MM.1S (cell line): ENCODE measurements at regions not wholly inside any gene's neighbourhood (a gene's known extent, or its start where the extent isn't known, plus 50 kb on each side); places are given as distances from the start of the nearest gene placed in this dataset.

Experiments
- DNase-seq: peaks from one replicate; pipeline ENCODE4 v3.0.0-alpha.2; 2015
- H2AFZ ChIP-seq: fragments of 300-600 bp; sonication (generic); 2 replicates; pipeline ENCODE4 v1.6.0; 2016; ENCODE audit warnings: antibody characterized with exemption, low read length
- H3F3A ChIP-seq: fragments of 300-600 bp; sonication (generic); 2 replicates; pipeline ENCODE4 v1.6.1; 2016; ENCODE audit warnings: mild to moderate bottlenecking, antibody characterized with exemption, low read length, moderate library complexity, mixed read lengths; ENCODE audit not compliant: insufficient read depth
- H3K27ac ChIP-seq: fragments of 300-600 bp; sonication (generic); 2 replicates; pipeline ENCODE4 v1.5.1; 2016; ENCODE audit warnings: mild to moderate bottlenecking, low read length
- H3K27me3 ChIP-seq: fragments of 300-600 bp; sonication (generic); replicated peaks from 2 replicates; pipeline ENCODE4 v1.6.0; 2016; ENCODE audit warnings: low read length; ENCODE audit not compliant: insufficient read depth
- H3K36me3 ChIP-seq: fragments of 300-600 bp; sonication (generic); replicated peaks from 2 replicates; pipeline ENCODE4 v1.6.1; 2016; ENCODE audit warnings: mild to moderate bottlenecking, low read length, mixed read lengths; ENCODE audit not compliant: insufficient read depth
- H3K4me1 ChIP-seq: fragments of 300-600 bp; sonication (generic); 2 replicates; pipeline ENCODE4 v1.6.1; 2016; ENCODE audit warnings: low read length, mixed read lengths
- H3K4me2 ChIP-seq: fragments of 300-600 bp; sonication (generic); 2 replicates; pipeline ENCODE4 v1.6.0; 2016; ENCODE audit warnings: low read depth, low read length
- H3K4me3 ChIP-seq: fragments of 300-600 bp; sonication (generic); 2 replicates; pipeline ENCODE4 v1.5.1; 2016; ENCODE audit warnings: low read length, mixed read lengths
- H3K79me2 ChIP-seq: fragments of 300-600 bp; sonication (generic); 2 replicates; pipeline ENCODE4 v1.6.1; 2016; ENCODE audit warnings: mixed run types, low read length, mixed read lengths
- H3K9ac ChIP-seq: fragments of 300-600 bp; sonication (generic); 2 replicates; pipeline ENCODE4 v1.6.1; 2016; ENCODE audit warnings: low read length, mixed read lengths
- H3K9me2 ChIP-seq: fragments of 300-600 bp; sonication (generic); replicated peaks from 2 replicates; pipeline ENCODE4 v1.6.1; 2016; ENCODE audit warnings: mild to moderate bottlenecking, low read length, mixed read lengths; ENCODE audit not compliant: insufficient read depth
- H3K9me3 ChIP-seq: fragments of 300-600 bp; sonication (generic); replicated peaks from 2 replicates; pipeline ENCODE4 v1.6.1; 2016; ENCODE audit warnings: mild to moderate bottlenecking, low read length, mixed read lengths; ENCODE audit not compliant: insufficient read depth
- H4K20me1 ChIP-seq: fragments of 300-600 bp; sonication (generic); 2 replicates; pipeline ENCODE4 v1.6.1; 2016; ENCODE audit warnings: mild to moderate bottlenecking, low read length, moderate library complexity, mixed read lengths; ENCODE audit not compliant: insufficient read depth
- EZH2 ChIP-seq: fragments of 300-600 bp; sonication (generic); optimal IDR thresholded peaks from 2 replicates; pipeline ENCODE3; 2017; ENCODE audit warnings: low read depth, mild to moderate bottlenecking, antibody characterized with exemption, low read length, mixed read lengths
- EZH2phosphoT487 ChIP-seq: fragments of 300-600 bp; sonication (generic); IDR thresholded peaks from 2 replicates; pipeline ENCODE4 v1.6.1; 2018; ENCODE audit warnings: antibody characterized with exemption, low read length
- TF ChIP-seq, protein P1 (sequence below): fragments of 300-600 bp; sonication (generic); IDR thresholded peaks from 2 replicates; pipeline ENCODE4 v1.5.1; 2016; ENCODE audit warnings: antibody characterized with exemption, low read length, mixed read lengths

DNA sequence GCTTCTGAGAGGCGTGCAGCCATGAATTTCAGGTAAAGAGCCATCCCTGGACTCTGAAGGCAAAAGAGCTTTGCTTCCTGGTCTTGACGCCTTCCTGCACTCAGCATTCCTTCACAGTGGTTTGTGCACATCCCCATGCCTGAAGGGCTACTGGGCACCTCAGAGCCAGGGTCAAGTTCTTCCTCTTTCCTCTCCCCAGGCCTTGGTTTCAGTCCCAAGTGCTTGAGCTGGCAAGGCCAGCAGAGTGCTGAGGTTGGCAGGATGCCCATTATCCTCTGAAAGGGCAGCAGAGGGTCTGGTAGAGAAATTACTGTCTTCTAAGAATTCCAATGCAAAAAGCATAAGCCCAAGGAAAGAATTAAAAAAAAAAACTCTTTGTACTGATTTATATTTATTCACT, 1064.9 kb downstream of the TTLL7 start:
- Histone ChIP-seq H3K36me3 (no peaks in the 10 kb centered on the region), H3F3A (no peaks in the 10 kb centered on the region), H3K79me2 (no peaks in the 10 kb centered on the region), H3K4me1 (no peaks in the 10 kb centered on the region), H4K20me1 (no peaks in the 10 kb centered on the region), H3K27ac (no peak overlapping the region), H3K9me2 (no peaks in the 10 kb centered on the region), H2AFZ (no peak overlapping the region), H3K9ac (no peak overlapping the region), H3K9me3 (no peaks in the 10 kb centered on the region), H3K4me2 (no peak overlapping the region), H3K27me3 (no peaks in the 10 kb centered on the region), H3K4me3 (no peak overlapping the region)
- no peak for DNase-seq
- TF ChIP-seq EZH2phosphoT487 = no peak
- TF ChIP-seq, protein P1, sequence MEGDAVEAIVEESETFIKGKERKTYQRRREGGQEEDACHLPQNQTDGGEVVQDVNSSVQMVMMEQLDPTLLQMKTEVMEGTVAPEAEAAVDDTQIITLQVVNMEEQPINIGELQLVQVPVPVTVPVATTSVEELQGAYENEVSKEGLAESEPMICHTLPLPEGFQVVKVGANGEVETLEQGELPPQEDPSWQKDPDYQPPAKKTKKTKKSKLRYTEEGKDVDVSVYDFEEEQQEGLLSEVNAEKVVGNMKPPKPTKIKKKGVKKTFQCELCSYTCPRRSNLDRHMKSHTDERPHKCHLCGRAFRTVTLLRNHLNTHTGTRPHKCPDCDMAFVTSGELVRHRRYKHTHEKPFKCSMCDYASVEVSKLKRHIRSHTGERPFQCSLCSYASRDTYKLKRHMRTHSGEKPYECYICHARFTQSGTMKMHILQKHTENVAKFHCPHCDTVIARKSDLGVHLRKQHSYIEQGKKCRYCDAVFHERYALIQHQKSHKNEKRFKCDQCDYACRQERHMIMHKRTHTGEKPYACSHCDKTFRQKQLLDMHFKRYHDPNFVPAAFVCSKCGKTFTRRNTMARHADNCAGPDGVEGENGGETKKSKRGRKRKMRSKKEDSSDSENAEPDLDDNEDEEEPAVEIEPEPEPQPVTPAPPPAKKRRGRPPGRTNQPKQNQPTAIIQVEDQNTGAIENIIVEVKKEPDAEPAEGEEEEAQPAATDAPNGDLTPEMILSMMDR = no peak
- TF ChIP-seq EZH2 = no peak

DNA sequence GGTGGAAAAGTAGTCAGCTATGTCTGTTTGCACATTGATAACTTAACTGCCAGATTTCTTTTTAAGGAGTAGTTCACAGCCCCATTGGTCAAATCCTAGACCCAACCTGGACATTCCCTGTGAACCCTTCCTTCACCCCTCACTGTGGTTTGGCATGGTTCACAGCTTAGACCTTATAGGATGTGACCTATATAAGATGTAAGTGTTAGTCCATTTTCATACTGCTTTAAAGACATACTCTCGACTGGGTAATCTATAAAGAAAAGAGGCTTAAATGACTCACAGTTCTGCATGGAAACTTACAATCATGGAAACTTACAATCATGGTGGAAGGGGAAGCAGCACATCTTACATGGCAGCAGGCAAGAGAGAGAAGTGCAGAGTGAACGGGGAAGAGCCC, 1066.2 kb downstream of the TTLL7 start:
- no peak for DNase-seq
- H3K27me3 ChIP-seq = no peaks in the 10 kb centered on the region
- H3F3A ChIP-seq = no peaks in the 10 kb centered on the region
- H3K9ac ChIP-seq = no peak overlapping the region
- no peaks in the 10 kb centered on the region for H3K4me1 ChIP-seq
- no peaks in the 10 kb centered on the region for H3K36me3 ChIP-seq
- no peak overlapping the region for H3K4me2 ChIP-seq
- no peak overlapping the region for H3K4me3 ChIP-seq
- H3K9me3 ChIP-seq = no peaks in the 10 kb centered on the region
- no peak overlapping the region for H2AFZ ChIP-seq
- H3K9me2 ChIP-seq = no peaks in the 10 kb centered on the region
- no peak overlapping the region for H3K27ac ChIP-seq
- no peak for TF ChIP-seq EZH2
- TF ChIP-seq, protein P1 = no peak
- H3K79me2 ChIP-seq = no peaks in the 10 kb centered on the region
- no peaks in the 10 kb centered on the region for H4K20me1 ChIP-seq

DNA sequence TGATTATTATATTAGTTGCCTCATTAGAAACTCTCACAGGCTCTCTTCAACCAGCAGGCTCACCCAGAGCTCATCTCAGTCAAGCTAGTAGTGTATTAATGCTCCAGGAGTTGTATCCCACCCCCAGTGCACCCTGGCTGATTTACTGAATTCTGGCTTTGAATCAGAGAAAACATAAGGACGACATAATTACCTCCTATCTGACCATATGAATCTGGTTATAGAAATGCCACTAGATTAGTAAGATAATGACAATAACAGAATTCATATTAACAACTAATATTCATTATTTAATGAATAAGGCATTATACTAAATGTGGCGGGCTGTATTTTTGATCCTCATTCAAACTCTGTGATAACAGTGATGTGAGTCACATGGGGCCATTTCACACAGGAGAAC, 1066.7 kb downstream of the TTLL7 start:
- Histone ChIP-seq H2AFZ (no peak overlapping the region), H3K9ac (no peak overlapping the region), H3F3A (no peaks in the 10 kb centered on the region), H4K20me1 (no peaks in the 10 kb centered on the region), H3K4me1 (no peaks in the 10 kb centered on the region), H3K9me2 (no peaks in the 10 kb centered on the region), H3K4me3 (no peak overlapping the region), H3K27me3 (no peaks in the 10 kb centered on the region), H3K79me2 (no peaks in the 10 kb centered on the region), H3K4me2 (no peak overlapping the region), H3K36me3 (no peaks in the 10 kb centered on the region), H3K27ac (no peak overlapping the region), H3K9me3 (no peaks in the 10 kb centered on the region)
- no peak for DNase-seq
- TF ChIP-seq, protein P1 = no peak
- TF ChIP-seq EZH2 (no peak), EZH2phosphoT487 (no peak)
